NCI-H2227 (cell line): ENCODE measurements at regions not wholly inside any gene's neighbourhood (a gene's known extent, or its start where the extent isn't known, plus 50 kb on each side); places are given as distances from the start of the nearest gene placed in this dataset.

Experiments used
- DNase-seq: peaks from one replicate; lab custom pipeline; 2025; ENCODE audit not compliant: unreplicated experiment; lab: John Stamatoyannopoulos, UW

- no peak for DNase-seq
These were observed 1474.2 kb upstream of the CELF4 start for GRCh38 chr18:39039813-39040212.

GRCh38 chr18:39037925-39038324 lies 1472.3 kb upstream of the CELF4 start:
- no peak for DNase-seq

- no peak for DNase-seq
These were observed 1467.7 kb upstream of the CELF4 start for GRCh38 chr18:39033312-39033711.

- DNase-seq = no peak
These were observed 1466.0 kb upstream of the CELF4 start for GRCh38 chr18:39031647-39032046.

- DNase-seq = no peak
These were observed 1464.6 kb upstream of the CELF4 start for GRCh38 chr18:39030124-39030655.

- DNase-seq = no peak
These were observed 1459.9 kb upstream of the CELF4 start for GRCh38 chr18:39025531-39025930.

GRCh38 chr18:39019989-39020388 lies 1454.4 kb upstream of the CELF4 start:
- no peak for DNase-seq

GRCh38 chr18:39007031-39007902 lies 1441.7 kb upstream of the CELF4 start:
- no peak for DNase-seq

GRCh38 chr18:38996056-38996455 lies 1430.5 kb upstream of the CELF4 start:
- DNase-seq = no peak

GRCh38 chr18:38993342-38993741 lies 1427.7 kb upstream of the CELF4 start:
- DNase-seq = no peak

- DNase-seq = no peak
These were observed 1419.4 kb upstream of the CELF4 start for GRCh38 chr18:38984968-38985367.

- no peak for DNase-seq
These were observed 1416.5 kb upstream of the CELF4 start for GRCh38 chr18:38982072-38982471.

- DNase-seq = no peak
These were observed 1415.8 kb upstream of the CELF4 start for GRCh38 chr18:38981389-38981788.

GRCh38 chr18:38980420-38980819 lies 1414.8 kb upstream of the CELF4 start:
- no peak for DNase-seq

GRCh38 chr18:38972571-38972970 lies 1407.0 kb upstream of the CELF4 start:
- DNase-seq = no peak

- no peak for DNase-seq
These were observed 1406.3 kb upstream of the CELF4 start for GRCh38 chr18:38971881-38972280.

- no peak for DNase-seq
These were observed 1401.2 kb upstream of the CELF4 start for GRCh38 chr18:38966841-38967240.

GRCh38 chr18:38963943-38964660 lies 1398.5 kb upstream of the CELF4 start:
- no peak for DNase-seq

GRCh38 chr18:38961880-38962279 lies 1396.3 kb upstream of the CELF4 start:
- no peak for DNase-seq

GRCh38 chr18:38957736-38958135 lies 1392.1 kb upstream of the CELF4 start:
- DNase-seq = no peak

GRCh38 chr18:38956068-38956467 lies 1390.5 kb upstream of the CELF4 start:
- no peak for DNase-seq

GRCh38 chr18:38951633-38952032 lies 1386.0 kb upstream of the CELF4 start:
- no peak for DNase-seq
